IMR-90 (cell line): ENCODE measurements at regions not wholly inside any gene's neighbourhood (a gene's known extent, or its start where the extent isn't known, plus 50 kb on each side); places are given as distances from the start of the nearest gene placed in this dataset.

Experiments
- ATAC-seq: fragments of 200-7000 bp; cut with Tn5 transposase; 2 replicates; pipeline ENCODE4 v1.9.1; 2020; ENCODE audit warnings: low read depth, mild to moderate bottlenecking, moderate library complexity
- BruUV-seq: library from RNA; stranded (reverse); fragments of 400-500 nt; replicated peaks from 2 replicates; lab custom pipeline; 2021; lab: Mats Ljungman, UMichigan
- CTCF ChIA-PET: fragments of 300-600 bp; formaldehyde crosslinking; extraction: SDS; loops from one replicate; lab custom pipeline; 2021; ENCODE audit warnings: antibody characterized with exemption; lab: Yijun Ruan, JAX
- POLR2A ChIA-PET: fragments of 300-600 bp; sonication (Branson Sonifier 250); formaldehyde crosslinking; loops from one replicate; lab custom pipeline; 2022; ENCODE audit warnings: antibody characterized with exemption; ENCODE audit not compliant: unreplicated experiment; lab: Charles Lee
- DNase-seq: peaks from one replicate; pipeline ENCODE4 v3.0.0; 2013
- H2AFZ ChIP-seq: replicated peaks from 2 replicates; pipeline ENCODE3; 2013; ENCODE audit warnings: low read length, mild to moderate bottlenecking; ENCODE audit not compliant: poor library complexity
- H2AK5ac ChIP-seq: 2 replicates; pipeline ENCODE4 v1.6.1; 2013; ENCODE audit warnings: low read depth, low read length, inconsistent platforms
- H2AK9ac ChIP-seq: replicated peaks from 2 replicates; pipeline ENCODE3; 2013; ENCODE audit warnings: mild to moderate bottlenecking, low read depth, low read length, moderate library complexity; ENCODE audit not compliant: poor library complexity
- H2BK120ac ChIP-seq: 2 replicates; pipeline ENCODE4 v1.6.1; 2013; ENCODE audit warnings: low read depth, low read length, inconsistent platforms
- H2BK15ac ChIP-seq: 3 replicates; pipeline ENCODE4 v1.6.1; 2013; ENCODE audit warnings: low read depth, low read length, inconsistent platforms
- H2BK20ac ChIP-seq: 2 replicates; pipeline ENCODE4 v1.6.1; 2013; ENCODE audit warnings: low read depth, mild to moderate bottlenecking, inconsistent platforms, low read length, moderate library complexity
- H2BK5ac ChIP-seq: 2 replicates; pipeline ENCODE4 v1.6.1; 2013; ENCODE audit warnings: mild to moderate bottlenecking, low read depth, low read length, inconsistent platforms; ENCODE audit not compliant: poor library complexity, severe bottlenecking
- H3K14ac ChIP-seq: replicated peaks from 2 replicates; pipeline ENCODE4 v1.6.1; 2013; ENCODE audit warnings: low read depth, low read length, inconsistent platforms
- H3K18ac ChIP-seq: 2 replicates; pipeline ENCODE4 v1.6.1; 2013; ENCODE audit warnings: low read depth, low read length, control low read depth
- H3K23ac ChIP-seq: 2 replicates; pipeline ENCODE4 v1.6.1; 2013; ENCODE audit warnings: low read depth, low read length, inconsistent platforms
- H3K27ac ChIP-seq: 2 replicates; pipeline ENCODE4 v1.5.1; 2013; ENCODE audit warnings: mild to moderate bottlenecking, control low read depth, low read length; ENCODE audit not compliant: insufficient read depth
- H3K27me3 ChIP-seq: 2 replicates; pipeline ENCODE4 v1.6.1; 2013; ENCODE audit warnings: low read length; ENCODE audit not compliant: control insufficient read depth, insufficient read depth
- H3K36me3 ChIP-seq: 2 replicates; pipeline ENCODE4 v1.6.1; 2013; ENCODE audit warnings: low read length, mixed read lengths; ENCODE audit not compliant: control insufficient read depth, insufficient read depth
- H3K4ac ChIP-seq: 2 replicates; pipeline ENCODE4 v1.6.1; 2013; ENCODE audit warnings: low read depth, low read length, inconsistent platforms
- H3K4me1 ChIP-seq: 2 replicates; pipeline ENCODE4 v1.6.1; 2013; ENCODE audit warnings: low read length, mixed read lengths; ENCODE audit not compliant: control insufficient read depth, insufficient read depth
- H3K4me2 ChIP-seq: 2 replicates; pipeline ENCODE4 v1.6.1; 2013; ENCODE audit warnings: low read depth, mild to moderate bottlenecking, control low read depth, low read length, moderate library complexity
- H3K4me3 ChIP-seq: 2 replicates; pipeline ENCODE4 v1.5.1; 2013; ENCODE audit warnings: low read depth, mild to moderate bottlenecking, control low read depth, low read length, moderate library complexity; ENCODE audit not compliant: insufficient read depth
- H3K56ac ChIP-seq: 2 replicates; pipeline ENCODE4 v1.6.1; 2013; ENCODE audit warnings: low read length, inconsistent platforms; ENCODE audit not compliant: insufficient read depth; ENCODE audit errors: extremely low read depth
- H3K79me1 ChIP-seq, 2 experiments: 2 replicates each; pipeline ENCODE4 v1.6.1; 2013; ENCODE audit warnings: low read length in 2 of 2, inconsistent platforms in 1 of 2, low read depth in 1 of 2
- H3K9ac ChIP-seq: 2 replicates; pipeline ENCODE4 v1.6.1; 2013; ENCODE audit warnings: low read depth, low read length, control low read depth
- H3K9me1 ChIP-seq: 2 replicates; pipeline ENCODE4 v1.6.1; 2013; ENCODE audit warnings: low read length, inconsistent platforms; ENCODE audit not compliant: insufficient read depth
- H3K9me3 ChIP-seq: 2 replicates; pipeline ENCODE4 v1.6.1; 2013; ENCODE audit warnings: low read length; ENCODE audit not compliant: control insufficient read depth, insufficient read depth
- H4K20me1 ChIP-seq: 2 replicates; pipeline ENCODE4 v1.6.1; 2013; ENCODE audit warnings: low read length, inconsistent platforms; ENCODE audit not compliant: insufficient read depth
- H4K5ac ChIP-seq: 2 replicates; pipeline ENCODE4 v1.6.1; 2013; ENCODE audit warnings: mild to moderate bottlenecking, low read depth, low read length, control low read depth
- H4K8ac ChIP-seq, 2 experiments: 2 replicates each; pipeline ENCODE4 v1.6.1; 2013; ENCODE audit warnings: low read depth in 2 of 2, low read length in 2 of 2, control low read depth in 1 of 2, inconsistent platforms in 1 of 2
- H4K91ac ChIP-seq: 2 replicates; pipeline ENCODE4 v1.6.1; 2013; ENCODE audit warnings: low read depth, low read length, inconsistent platforms; ENCODE audit not compliant: insufficient read depth
- BHLHE40 ChIP-seq: fragments of 150-350 bp; IDR thresholded peaks from 2 replicates; pipeline ENCODE4 v1.6.1; 2016; ENCODE audit warnings: mild to moderate bottlenecking, low read depth, low read length
- FOS ChIP-seq: fragments of 150-350 bp; IDR thresholded peaks from 2 replicates; pipeline ENCODE4 v1.6.1; 2016; ENCODE audit warnings: low read depth, low read length
- NFE2L2 ChIP-seq: fragments of 150-350 bp; IDR thresholded peaks from 2 replicates; pipeline ENCODE4 v1.6.1; 2016; ENCODE audit warnings: low read depth, mild to moderate bottlenecking, low read length
- RAD21 ChIP-seq: IDR thresholded peaks from 2 replicates; pipeline ENCODE4 v1.6.1; 2012; ENCODE audit warnings: low read length, improper control_type of control experiment
- SMC3 ChIP-seq: fragments of 150-350 bp; IDR thresholded peaks from 2 replicates; pipeline ENCODE4 v1.6.1; 2016; ENCODE audit warnings: low read depth, mild to moderate bottlenecking, antibody characterized with exemption, low read length, moderate library complexity
- USF2 ChIP-seq: fragments of 150-350 bp; IDR thresholded peaks from 2 replicates; pipeline ENCODE4 v1.6.1; 2017; ENCODE audit warnings: mild to moderate bottlenecking, antibody characterized with exemption, low read length, low read depth
- WGBS, 2 experiments: methylation state at CpG; one replicate each; pipeline versions ENCODE4 v1.1.5 to v1.1.7; 2013; ENCODE audit warnings: missing lambda C conversion rate in 2 of 2; ENCODE audit not compliant: insufficient read length in 1 of 2; ENCODE audit errors: extremely low coverage in 2 of 2; 5-methylcytosine and 5-hydroxymethylcytosine counted together
- dilution Hi-C: fragments of 300-500 bp; cut with HindIII; formaldehyde crosslinking; loops from one replicate; pipeline ENCODE4 v1.14.3; 2018; ENCODE audit warnings: low sequenced_read_pairs; ENCODE audit not compliant: unreplicated experiment
- in situ Hi-C: fragments of 300-500 bp; cut with MboI; formaldehyde crosslinking; loops from 3 replicates; pipeline ENCODE4 v1.14.3; 2019; ENCODE audit warnings: low sequenced_read_pairs, inconsistent platforms, mixed read lengths
- intact Hi-C: fragments of 100-400 bp; cut with micrococcal nuclease; formaldehyde crosslinking; loops from 2 replicates; pipeline ENCODE4 v1.10.0; 2022

- H3K9me1 ChIP-seq: no peaks in the 10 kb centered on the region
- H4K91ac ChIP-seq: no peak overlapping the region
- no peaks in the 10 kb centered on the region for H3K79me1 ChIP-seq
- no peak overlapping the region for H3K4ac ChIP-seq
- dilution Hi-C loops (no loop called here), in situ Hi-C loops (no loop called here), intact Hi-C loops (no loop called here)
- WGBS, 2 experiments: no CpG with 5 or more reads among the region's 2 CpGs
- ChIA-PET CTCF (no interaction called here), POLR2A (no interaction called here)
- no peak overlapping the region for H2BK5ac ChIP-seq
- H3K27ac ChIP-seq: no peak overlapping the region
- H3K56ac ChIP-seq: no peak overlapping the region
- no peak overlapping the region for H3K9ac ChIP-seq
- H2BK15ac ChIP-seq: no peak overlapping the region
- H3K36me3 ChIP-seq: no peaks in the 10 kb centered on the region
- ATAC-seq: no peak
- H4K20me1 ChIP-seq: no peaks in the 10 kb centered on the region
- no peak overlapping the region for H3K23ac ChIP-seq
- H4K5ac ChIP-seq: no peak overlapping the region
- H2AK5ac ChIP-seq: no peak overlapping the region
- H2BK20ac ChIP-seq: no peak overlapping the region
- H3K18ac ChIP-seq: no peak overlapping the region
- no peaks in the 10 kb centered on the region for H3K4me1 ChIP-seq
- no peak overlapping the region for H2AK9ac ChIP-seq
- no peak overlapping the region for H2AFZ ChIP-seq
- H3K14ac ChIP-seq: no peak overlapping the region
- H3K4me3 ChIP-seq: no peak overlapping the region
- no peak for DNase-seq
- H2BK120ac ChIP-seq: no peak overlapping the region
- no peaks in the 10 kb centered on the region for H3K27me3 ChIP-seq
- H3K9me3 ChIP-seq: peaks cover 6% of the 10 kb centered on the region
- TF ChIP-seq BHLHE40 (no peak), NFE2L2 (no peak), USF2 (no peak), SMC3 (no peak), FOS (no peak), RAD21 (no peak)
- H3K4me2 ChIP-seq: no peak overlapping the region
- no TSS peak for BruUV-seq
- H4K8ac ChIP-seq: no peak overlapping the region
These were observed 375.5 kb downstream of the CDH7 start for GRCh38 chr18:66126266-66126665.
